ENCODE measurements at regions not wholly inside any gene's neighbourhood (a gene's known extent, or its start where the extent isn't known, plus 50 kb on each side); places are given as distances from the start of the nearest gene placed in this dataset.
A peak's percentile ranks its signal among the peaks of the same experiment; 100 is the strongest.

- TF ChIP-seq ATAD3A (CRISPR knock-in tag; IDR thresholded peaks at IDR 0.05) (no peak), ZBTB20 (CRISPR knock-in tag; IDR thresholded peaks at IDR 0.05; ENCODE audit: borderline replicate concordance, low read depth) (no peak; the same call in 1 of the 2 replicates), RBFOX2 (IDR thresholded peaks at IDR 0.05; ENCODE audit: low read depth, low read length) (no peak), ARID3A (IDR thresholded peaks at IDR 0.05; ENCODE audit: low read depth, low read length) (no peak), CAMTA2 (CRISPR knock-in tag; IDR thresholded peaks at IDR 0.05; ENCODE audit: borderline replicate concordance) (no peak), ASH2L (IDR thresholded peaks at IDR 0.05; ENCODE audit: insufficient read length, low read depth, low read length) (no peak), ZNF644 (CRISPR knock-in tag; IDR thresholded peaks at IDR 0.05; ENCODE audit: low read depth) (no peak), RFXAP (CRISPR knock-in tag; IDR thresholded peaks at IDR 0.05; ENCODE audit: borderline replicate concordance) (no peak), NFIC (IDR thresholded peaks at IDR 0.05; ENCODE audit: low read length) (no peak), FOXJ3 (CRISPR knock-in tag; IDR thresholded peaks at IDR 0.05; ENCODE audit: borderline replicate concordance) (no peak), ZNF720 (CRISPR knock-in tag; IDR thresholded peaks at IDR 0.05) (no peak), ZNF451 (CRISPR knock-in tag; IDR thresholded peaks at IDR 0.05) (no peak), ZBTB40 (IDR thresholded peaks at IDR 0.05) (no peak), ZBTB40 (CRISPR knock-in tag; IDR thresholded peaks at IDR 0.05) (no peak), STAT5B (CRISPR knock-in tag; IDR thresholded peaks at IDR 0.05) (peak; percentile 39; the same call in 1 of the 2 replicates), ZNF343 (CRISPR knock-in tag; IDR thresholded peaks at IDR 0.05) (no peak), ZNF761 (CRISPR knock-in tag; conservative IDR thresholded peaks at IDR 0.05) (no peak), GATAD1 (CRISPR knock-in tag; IDR thresholded peaks at IDR 0.05) (no peak), ZFX (CRISPR knock-in tag; IDR thresholded peaks at IDR 0.05; ENCODE audit: low read depth) (no peak)
- TF ChIP-seq, protein P1, sequence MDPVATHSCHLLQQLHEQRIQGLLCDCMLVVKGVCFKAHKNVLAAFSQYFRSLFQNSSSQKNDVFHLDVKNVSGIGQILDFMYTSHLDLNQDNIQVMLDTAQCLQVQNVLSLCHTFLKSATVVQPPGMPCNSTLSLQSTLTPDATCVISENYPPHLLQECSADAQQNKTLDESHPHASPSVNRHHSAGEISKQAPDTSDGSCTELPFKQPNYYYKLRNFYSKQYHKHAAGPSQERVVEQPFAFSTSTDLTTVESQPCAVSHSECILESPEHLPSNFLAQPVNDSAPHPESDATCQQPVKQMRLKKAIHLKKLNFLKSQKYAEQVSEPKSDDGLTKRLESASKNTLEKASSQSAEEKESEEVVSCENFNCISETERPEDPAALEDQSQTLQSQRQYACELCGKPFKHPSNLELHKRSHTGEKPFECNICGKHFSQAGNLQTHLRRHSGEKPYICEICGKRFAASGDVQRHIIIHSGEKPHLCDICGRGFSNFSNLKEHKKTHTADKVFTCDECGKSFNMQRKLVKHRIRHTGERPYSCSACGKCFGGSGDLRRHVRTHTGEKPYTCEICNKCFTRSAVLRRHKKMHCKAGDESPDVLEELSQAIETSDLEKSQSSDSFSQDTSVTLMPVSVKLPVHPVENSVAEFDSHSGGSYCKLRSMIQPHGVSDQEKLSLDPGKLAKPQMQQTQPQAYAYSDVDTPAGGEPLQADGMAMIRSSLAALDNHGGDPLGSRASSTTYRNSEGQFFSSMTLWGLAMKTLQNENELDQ (CRISPR knock-in tag; IDR thresholded peaks at IDR 0.05; ENCODE audit: borderline replicate concordance), result no peak
Measured at GRCh38 chr12:94879542-94879941, 124.0 kb downstream of the NDUFA12 start (continued).
